GM12865 (cell line): ENCODE measurements at regions not wholly inside any gene's neighbourhood (a gene's known extent, or its start where the extent isn't known, plus 50 kb on each side); places are given as distances from the start of the nearest gene placed in this dataset.

Experiments
- DNase-seq: peaks from one replicate; pipeline ENCODE4 v3.0.0; 2010; ENCODE audit warnings: low read depth
- H3K4me3 ChIP-seq: 2 replicates; pipeline ENCODE4 v1.5.1; 2011; ENCODE audit warnings: mild to moderate bottlenecking, low read depth, low read length, control low read depth
- TF ChIP-seq, protein P1 (sequence below): IDR thresholded peaks from 2 replicates; pipeline ENCODE4 v1.5.1; 2011; ENCODE audit warnings: low read length, control low read depth, low read depth, inconsistent platforms; ENCODE audit not compliant: insufficient read depth; ENCODE audit errors: missing control alignments

DNA sequence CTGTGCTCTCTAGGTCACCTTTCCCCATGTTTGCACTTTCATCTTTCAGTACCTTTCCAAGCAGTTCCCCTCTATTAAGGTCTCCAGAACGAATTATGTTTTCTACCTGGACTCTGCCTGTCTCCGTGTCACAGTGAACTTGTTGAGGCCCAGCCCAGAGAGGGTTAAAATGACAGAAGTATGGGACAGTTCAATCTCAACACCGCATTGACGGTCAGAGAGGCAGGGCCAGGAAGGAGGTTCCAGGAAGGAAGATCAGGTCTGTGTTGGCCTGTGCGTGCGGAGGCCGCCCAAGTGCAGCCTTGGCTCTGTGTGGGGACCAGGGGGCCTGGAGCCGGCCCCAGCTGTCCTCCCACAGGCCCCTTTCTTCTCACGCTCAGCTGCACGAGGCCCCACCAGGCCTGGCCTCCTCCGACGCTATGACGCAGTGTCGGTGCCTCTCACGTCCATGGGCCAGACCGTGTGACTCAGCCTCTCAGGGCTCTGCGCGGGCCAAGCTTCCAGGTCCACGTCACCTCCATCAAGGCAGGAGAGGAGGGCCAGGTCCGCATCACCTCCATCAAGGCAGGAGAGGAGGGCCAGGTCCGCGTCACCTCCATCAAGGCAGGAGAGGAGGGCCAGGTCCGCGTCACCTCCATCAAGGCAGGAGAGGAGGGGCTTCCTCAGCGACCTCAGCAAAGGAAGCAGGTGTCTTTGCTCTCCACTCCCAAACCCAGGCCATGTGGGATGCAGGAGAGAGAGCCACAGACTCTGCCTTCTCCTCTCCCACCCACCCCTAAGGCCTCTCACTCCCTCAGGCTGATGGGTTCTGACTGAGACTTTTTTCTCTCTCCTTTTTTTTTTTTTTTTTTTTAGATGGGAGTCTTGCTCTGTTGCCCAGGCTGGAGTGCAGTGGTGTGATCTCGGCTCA is 83.1 kb downstream of the CPN2 start:
- TF ChIP-seq, protein P1, sequence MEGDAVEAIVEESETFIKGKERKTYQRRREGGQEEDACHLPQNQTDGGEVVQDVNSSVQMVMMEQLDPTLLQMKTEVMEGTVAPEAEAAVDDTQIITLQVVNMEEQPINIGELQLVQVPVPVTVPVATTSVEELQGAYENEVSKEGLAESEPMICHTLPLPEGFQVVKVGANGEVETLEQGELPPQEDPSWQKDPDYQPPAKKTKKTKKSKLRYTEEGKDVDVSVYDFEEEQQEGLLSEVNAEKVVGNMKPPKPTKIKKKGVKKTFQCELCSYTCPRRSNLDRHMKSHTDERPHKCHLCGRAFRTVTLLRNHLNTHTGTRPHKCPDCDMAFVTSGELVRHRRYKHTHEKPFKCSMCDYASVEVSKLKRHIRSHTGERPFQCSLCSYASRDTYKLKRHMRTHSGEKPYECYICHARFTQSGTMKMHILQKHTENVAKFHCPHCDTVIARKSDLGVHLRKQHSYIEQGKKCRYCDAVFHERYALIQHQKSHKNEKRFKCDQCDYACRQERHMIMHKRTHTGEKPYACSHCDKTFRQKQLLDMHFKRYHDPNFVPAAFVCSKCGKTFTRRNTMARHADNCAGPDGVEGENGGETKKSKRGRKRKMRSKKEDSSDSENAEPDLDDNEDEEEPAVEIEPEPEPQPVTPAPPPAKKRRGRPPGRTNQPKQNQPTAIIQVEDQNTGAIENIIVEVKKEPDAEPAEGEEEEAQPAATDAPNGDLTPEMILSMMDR, result no peak
- no peak for DNase-seq
- no peak overlapping the region for H3K4me3 ChIP-seq

- TF ChIP-seq, protein P1, result no peak
- H3K4me3 ChIP-seq, result no peak overlapping the region
- DNase-seq, result no peak
Observed at GRCh38 chr3:194268654-194269512, 82.2 kb downstream of the CPN2 start.

DNA sequence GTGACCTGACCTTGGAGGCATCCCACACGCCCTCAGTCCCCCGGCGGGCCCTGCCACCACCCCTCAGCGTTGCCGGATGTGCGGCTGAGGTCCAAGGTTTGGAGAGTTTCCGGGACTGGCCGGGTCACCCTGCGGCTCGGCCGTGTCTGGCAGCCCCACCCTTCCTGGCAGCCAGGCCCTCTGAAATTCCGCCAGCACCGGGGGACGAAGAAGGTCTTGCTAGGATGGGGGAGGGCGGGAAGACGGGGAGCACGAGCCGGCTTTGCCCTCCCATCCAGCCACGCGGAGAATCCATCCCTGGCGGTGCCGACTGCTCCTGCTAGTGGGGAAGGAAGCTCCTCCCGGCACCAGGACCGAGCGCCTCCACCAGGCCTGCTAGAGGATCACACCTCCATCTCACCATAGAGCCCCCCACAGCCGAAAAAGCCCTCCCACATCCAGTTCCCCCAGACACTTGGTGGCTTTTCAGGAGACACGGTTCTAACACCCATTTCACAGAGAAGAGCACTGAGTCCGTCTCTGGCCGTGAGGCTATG is 81.5 kb downstream of the CPN2 start:
- no peak overlapping the region for H3K4me3 ChIP-seq
- DNase-seq, result no peak
- TF ChIP-seq, protein P1, result no peak

DNA sequence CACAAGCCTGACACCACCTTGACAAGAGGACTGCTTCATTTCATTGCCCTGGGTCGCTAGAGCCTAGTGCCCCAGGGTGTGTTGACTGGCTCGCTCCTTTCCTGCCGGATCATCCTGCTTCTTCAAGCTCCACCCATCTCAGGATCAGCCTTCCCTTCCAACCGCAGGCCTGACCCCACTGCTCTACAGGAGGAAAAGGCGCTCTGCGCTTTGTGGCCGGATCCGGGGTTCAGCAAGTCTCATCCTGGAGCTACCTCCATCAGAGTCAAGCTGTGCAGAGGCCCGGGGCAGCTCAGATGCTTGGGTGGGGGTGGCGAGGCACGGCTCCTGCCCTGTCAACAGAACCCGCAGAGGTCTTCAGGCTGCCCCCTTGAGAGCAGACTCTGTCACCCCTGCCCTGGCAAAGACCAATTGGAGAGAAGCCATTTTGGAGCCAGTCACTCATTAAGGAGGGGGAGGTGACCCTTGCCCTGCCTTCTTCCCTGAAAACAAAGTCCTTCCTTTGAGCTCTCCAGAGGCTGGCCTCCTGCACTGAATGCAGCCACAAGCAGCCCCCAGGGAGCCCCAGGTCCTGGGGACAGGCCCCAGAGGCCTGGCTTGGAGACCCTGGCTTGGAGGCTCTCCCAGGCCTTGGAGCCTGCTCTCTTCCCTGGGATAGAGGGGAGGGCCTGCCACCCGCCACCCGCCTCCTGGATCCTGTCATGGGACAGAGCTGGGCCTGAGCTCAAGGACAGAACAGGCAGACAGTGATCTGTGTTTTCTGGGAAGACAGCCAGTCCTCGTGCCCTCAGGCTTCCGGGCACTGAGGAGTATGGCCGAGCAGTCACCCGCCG is 80.3 kb downstream of the CPN2 start:
- no peak for DNase-seq
- no peak overlapping the region for H3K4me3 ChIP-seq
- TF ChIP-seq, protein P1, result no peak

- no peak overlapping the region for H3K4me3 ChIP-seq
- DNase-seq, result no peak
- TF ChIP-seq, protein P1, result no peak
Observed at GRCh38 chr3:194271460-194272035, 79.6 kb downstream of the CPN2 start.

DNA sequence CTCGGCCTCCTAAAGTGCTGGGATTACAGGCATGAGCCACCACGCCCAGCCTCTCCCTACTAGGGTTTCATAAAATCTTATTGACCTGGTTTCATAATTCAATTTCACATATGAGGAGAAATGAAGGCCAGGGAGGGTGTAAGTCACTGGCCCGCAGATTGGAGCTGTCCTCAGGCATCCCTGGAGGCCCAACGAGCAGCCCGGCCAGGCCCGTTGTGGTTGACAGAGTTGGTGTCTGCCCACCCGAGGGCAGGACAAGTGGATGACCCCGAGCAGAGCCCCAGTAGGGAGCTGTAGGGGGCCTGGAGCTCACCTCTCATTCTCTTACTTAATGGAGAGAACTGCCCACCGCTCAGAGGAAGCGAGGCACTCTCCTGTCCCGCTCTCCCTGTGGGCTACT is 78.9 kb downstream of the CPN2 start:
- no peak overlapping the region for H3K4me3 ChIP-seq
- no peak for DNase-seq
- TF ChIP-seq, protein P1, result no peak
